NCI-H1105 treated with DMSO at 0.1 percent for 48 hours (cell line): ENCODE measurements at regions not wholly inside any gene's neighbourhood (a gene's known extent, or its start where the extent isn't known, plus 50 kb on each side); places are given as distances from the start of the nearest gene placed in this dataset.
"Not testable (repeated sequence)": the region's sequence is repeated elsewhere in the genome, so short reads cannot be mapped to it uniquely, and the experiment has no call there.

Source experiments
- DNase-seq: peaks from one replicate; lab custom pipeline; 2025; lab: John Stamatoyannopoulos, UW

DNA sequence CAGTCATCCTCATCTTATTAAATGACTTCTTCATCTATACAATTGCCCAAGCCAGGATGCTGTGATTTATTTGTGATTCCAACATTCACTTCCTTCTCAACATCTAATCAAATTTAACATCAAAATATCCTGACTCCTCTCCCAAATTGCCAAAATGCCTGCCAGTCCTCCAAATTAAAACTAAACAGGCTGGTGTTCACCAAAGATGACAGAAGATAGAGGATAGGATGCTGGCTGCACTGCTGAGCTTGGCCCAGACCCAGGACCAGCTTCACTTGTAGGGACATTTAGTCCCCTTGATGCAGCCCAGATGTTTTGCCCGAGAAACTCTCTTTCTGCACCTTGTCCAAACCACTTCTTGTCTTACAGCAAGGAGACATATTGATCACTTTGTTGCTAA, 540.0 kb upstream of the CNTNAP5 start:
- DNase-seq = no peak

- no peak for DNase-seq
Measured at GRCh38 chr2:123493687-123494086, 531.4 kb upstream of the CNTNAP5 start.

- DNase-seq = no peak
Measured at GRCh38 chr2:123495241-123495640, 529.8 kb upstream of the CNTNAP5 start.

- DNase-seq = no peak
Measured at GRCh38 chr2:123500346-123500745, 524.7 kb upstream of the CNTNAP5 start.

DNA sequence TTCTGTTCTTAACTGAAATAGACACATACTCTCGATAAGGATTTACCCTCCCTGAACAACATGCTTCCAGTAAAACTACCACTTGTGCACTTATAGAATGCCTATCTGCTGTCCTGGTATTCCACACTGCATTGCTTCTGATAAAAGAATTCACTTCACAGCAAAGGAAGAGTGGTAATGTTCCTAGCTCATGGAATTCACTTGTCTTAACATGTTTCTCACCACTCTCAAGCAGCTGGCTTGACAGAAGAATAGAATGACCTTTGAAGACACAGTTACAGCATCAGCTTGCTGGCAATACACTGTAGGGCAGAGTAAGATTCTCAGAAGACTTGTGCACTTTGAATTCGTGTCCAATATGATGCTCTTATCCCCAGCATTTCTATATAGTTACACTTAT, 524.1 kb upstream of the CNTNAP5 start:
- no peak for DNase-seq

DNA sequence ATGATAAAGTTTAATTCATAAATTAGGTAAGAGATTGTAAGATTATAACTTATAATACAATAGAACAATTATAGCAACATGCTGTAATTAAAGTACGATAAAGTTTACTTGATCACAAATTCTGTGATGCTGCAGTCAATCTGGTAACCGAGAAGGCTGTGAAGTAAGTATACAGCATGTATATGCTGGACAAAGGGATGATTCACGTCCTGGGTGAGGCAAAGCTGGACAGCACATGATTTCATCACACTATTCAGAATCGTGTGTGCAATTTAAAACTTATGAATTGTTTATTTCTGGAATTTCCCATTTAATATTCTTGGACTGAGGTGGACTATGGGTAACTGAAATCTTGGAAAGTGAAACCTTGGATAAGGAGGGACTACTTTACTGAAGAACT, 522.2 kb upstream of the CNTNAP5 start:
- DNase-seq = no peak

DNA sequence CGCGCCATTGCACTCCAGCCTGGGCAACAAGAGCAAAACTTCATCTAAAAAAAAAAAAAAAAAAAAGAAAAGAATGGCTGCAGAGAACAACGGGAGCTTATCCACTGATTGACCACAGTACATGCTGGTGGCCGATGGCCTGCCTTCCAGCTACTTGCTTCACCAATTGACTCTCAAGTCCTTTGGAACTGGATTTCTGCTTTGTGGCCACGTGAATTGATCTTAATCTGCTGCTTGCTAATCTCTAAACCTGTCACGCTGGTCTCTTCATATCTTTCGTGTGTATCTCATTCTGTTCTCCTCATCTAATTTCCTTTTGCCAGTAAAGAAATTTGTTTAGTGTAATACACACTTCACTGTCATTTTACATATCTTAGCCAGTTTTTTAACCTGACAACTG, 512.5 kb upstream of the CNTNAP5 start:
- DNase-seq = no peak

DNA sequence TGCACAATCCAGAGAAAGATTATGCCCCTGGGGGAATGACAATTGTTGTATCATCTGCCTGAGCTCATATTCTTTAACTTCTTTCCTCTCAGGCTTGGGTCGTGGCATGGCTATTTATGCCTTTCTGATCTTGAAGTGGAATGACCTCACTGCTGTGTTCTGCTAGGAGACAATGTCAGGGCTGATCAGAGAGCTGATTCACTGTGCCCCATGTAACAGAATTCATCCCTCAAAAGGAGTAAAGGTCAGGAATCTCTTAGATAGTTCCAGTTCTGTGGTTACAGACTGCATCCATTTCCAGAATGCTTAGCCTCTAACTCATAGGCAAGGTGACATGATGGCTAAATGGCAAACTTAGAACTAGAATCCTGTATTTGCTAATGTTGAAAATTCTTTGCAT, 511.7 kb upstream of the CNTNAP5 start:
- DNase-seq = no peak

DNA sequence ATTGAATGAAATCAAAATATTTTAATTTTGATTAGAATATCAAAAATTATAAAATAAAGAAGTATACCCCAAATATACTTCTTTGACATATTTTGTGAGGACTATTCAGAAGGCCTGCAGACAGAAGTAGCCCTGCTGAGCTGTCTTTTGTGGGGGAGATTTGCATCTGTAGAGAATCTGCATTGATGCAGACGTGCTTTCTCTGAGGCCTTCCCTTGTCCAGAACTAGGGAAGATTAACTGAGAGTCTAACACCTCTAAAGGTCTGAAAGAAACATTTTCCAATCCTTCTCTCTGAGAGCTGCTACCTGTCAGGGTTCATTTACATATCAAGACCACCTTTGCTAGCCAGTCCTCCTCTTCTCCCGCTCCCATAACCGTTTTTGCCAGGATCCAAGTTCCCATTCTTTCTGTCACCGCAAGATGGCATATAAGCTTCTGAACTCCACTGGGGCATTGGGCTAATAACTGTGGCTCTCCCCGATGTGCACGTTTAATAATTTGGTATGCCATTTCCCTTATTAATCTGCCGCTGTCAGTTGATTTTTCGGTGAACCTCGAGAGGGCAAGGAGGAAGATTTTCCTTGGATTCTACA, 510.4 kb upstream of the CNTNAP5 start:
- no peak for DNase-seq

- no peak for DNase-seq
Measured at GRCh38 chr2:123518367-123518766, 506.7 kb upstream of the CNTNAP5 start.

DNA sequence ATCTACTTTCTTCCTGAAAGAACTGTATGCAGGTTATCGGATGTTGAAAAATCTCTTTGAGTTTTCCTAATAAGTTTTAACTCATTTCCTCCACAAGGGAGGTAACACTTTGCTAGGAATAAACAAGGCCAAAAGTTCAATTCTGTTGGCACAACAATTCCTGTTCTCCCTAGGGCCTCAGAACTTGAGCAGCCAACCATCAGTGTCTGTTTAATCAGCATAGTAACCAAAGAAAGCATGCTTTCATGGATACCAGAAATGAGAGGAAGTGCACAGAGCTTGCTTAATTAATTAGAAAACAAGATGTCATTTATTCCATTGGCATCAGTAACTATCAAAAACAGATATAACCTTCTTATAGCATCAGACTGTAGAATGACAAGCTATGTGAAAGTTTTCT, 503.2 kb upstream of the CNTNAP5 start:
- no peak for DNase-seq

- DNase-seq = not testable (repeated sequence)
Measured at GRCh38 chr2:123522498-123522897, 502.6 kb upstream of the CNTNAP5 start.

- DNase-seq = no peak
Measured at GRCh38 chr2:123528996-123529707, 495.9 kb upstream of the CNTNAP5 start.

DNA sequence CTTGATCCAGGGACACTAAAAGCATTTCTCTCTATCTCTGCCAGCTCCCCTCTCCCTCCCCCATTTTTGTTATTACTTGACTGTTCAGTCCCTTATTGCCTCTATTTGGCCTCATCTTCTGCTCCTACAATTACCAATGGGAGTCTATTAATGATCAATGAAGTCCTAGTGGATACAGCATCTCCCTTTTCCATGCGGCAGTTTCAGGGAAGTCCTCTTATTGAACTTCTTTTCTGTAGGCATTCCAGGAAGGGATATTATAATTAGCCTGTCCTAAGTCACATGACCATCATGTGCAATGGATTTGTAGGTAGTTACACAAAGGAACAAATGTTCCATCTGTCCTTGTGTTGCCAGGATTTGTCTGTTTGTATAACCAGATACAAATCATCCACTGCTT, 495.1 kb upstream of the CNTNAP5 start:
- no peak for DNase-seq

DNA sequence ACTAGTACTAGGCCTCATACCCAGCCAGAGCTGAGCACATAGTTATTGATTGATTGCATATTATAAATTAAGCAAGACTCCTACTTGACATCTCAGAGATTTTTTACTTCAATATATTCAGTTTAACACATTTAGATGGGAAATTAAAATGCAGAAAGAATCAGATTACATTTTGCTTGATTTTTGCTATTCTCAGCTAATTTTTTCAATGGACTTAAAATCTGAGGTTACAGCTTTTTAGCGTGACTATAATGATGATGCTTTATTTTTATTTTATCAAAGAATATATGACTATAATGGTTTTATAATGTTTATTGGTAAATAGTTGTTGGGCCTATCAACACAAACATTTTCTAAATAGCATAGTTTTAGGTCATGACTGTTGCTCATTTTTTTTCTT, 493.0 kb upstream of the CNTNAP5 start:
- no peak for DNase-seq

- no peak for DNase-seq
Measured at GRCh38 chr2:123532994-123533393, 492.1 kb upstream of the CNTNAP5 start.

DNA sequence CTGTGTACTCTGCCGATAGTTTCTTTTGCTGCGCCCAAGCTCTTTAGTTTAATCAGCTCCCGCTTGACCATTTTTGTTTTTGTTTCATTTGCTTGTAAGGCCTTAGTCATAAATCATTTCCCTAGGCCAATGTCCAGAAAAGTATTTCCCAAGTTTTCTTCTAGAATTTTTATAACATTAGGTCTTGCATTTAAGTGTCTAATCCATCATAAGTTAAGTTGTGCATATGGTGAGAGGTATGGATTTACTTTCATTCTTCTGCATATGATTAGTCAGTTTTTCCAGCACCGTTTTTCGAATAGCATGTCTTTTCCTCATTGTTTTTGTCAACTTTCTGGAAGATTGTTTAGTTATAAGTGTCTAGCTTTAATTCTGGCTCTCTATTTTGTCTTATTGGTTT, 484.8 kb upstream of the CNTNAP5 start:
- DNase-seq = no peak

DNA sequence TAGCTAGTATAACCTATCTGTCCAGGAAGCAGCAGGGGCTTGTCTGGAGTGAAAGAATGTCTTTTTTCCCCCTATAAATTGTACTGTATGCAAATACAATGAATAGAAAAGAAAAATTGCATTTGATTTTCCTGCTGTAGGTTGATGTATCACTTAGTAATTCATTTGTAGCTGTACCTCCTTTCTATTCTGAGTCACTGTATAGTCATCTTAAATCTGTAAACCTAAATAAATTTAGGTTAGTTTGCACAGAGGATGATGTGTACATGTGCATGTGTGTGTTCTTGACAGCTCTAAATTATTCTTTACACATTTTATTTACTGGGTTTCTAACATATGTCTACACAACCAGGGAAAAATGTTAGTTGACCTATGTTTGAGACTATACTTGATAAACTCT, 478.7 kb upstream of the CNTNAP5 start:
- no peak for DNase-seq

DNA sequence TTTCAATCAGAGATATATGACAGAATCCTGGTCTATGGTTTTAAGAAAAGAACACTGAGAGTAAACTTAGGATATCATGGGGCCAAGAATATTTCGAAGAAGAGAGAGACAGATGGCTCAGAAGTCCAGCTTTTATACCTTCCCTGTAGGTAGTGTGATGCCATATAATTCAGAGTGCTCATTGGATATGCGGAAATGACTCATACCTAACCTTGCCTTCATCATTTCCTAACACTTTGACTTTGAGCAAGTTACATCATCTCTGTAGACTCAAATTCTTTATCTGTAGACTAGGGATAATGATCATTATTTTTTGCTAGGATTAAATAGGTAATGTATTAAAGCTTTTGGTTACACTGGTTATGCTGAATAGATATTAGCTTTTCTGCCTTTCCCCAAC, 461.6 kb upstream of the CNTNAP5 start:
- no peak for DNase-seq

- DNase-seq = no peak
Measured at GRCh38 chr2:123566291-123566946, 458.7 kb upstream of the CNTNAP5 start.

- no peak for DNase-seq
Measured at GRCh38 chr2:123578016-123578415, 447.1 kb upstream of the CNTNAP5 start.

- no peak for DNase-seq
Measured at GRCh38 chr2:123596621-123597020, 428.5 kb upstream of the CNTNAP5 start.

DNA sequence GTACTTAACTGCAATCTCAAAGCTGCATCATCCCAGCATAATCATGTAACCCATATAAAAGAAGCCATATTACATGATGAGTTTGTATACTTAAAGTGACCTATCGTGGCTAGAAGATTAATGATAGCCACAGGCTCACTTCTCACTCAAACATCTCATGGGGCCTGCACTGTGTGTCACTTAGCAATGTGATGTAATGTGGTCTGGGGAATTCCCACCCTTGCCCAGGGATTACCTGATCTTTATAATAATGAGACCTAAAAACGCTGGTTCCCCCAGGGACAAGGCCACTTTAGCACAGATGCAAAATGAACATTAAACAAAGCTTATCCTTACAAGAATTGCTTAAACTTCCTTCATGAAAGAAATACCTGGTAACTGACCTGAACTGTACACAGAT, 427.1 kb upstream of the CNTNAP5 start:
- no peak for DNase-seq

GRCh38 chr2:123606631-123607030, 418.5 kb upstream of the CNTNAP5 start:
- no peak for DNase-seq
